GM20000 (cell line): ENCODE measurements at regions not wholly inside any gene's neighbourhood (a gene's known extent, or its start where the extent isn't known, plus 50 kb on each side); places are given as distances from the start of the nearest gene placed in this dataset.

ENCODE experiments used
- DNase-seq: peaks from one replicate; pipeline ENCODE4 v3.0.0; 2012; ENCODE audit warnings: low spot score
- TF ChIP-seq, protein P1 (sequence below): IDR thresholded peaks from 2 replicates; pipeline ENCODE4 v1.5.1; 2012; ENCODE audit warnings: mild to moderate bottlenecking, control low read depth; ENCODE audit errors: extremely low read depth, missing control alignments

DNA sequence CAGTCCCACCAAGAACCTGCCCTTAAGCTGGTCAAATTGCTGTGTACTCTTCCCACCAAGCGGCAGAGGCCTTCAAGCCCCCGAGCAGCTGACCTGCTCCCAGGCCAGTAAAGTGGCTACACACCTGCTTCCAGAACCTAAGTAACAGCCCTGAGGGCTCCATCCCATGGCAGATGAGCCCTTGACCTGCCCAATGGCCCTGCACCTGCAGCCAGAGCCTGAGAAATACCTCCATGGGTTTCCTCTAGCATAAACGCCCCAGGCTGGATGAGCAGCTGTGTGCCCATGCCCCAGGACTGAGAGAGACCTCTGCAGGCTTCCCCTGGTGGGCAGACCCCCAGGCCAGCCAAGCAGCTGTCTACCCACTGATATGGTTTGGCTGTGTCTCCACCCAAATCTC, 123.0 kb upstream of the LAMA2 start:
- TF ChIP-seq, protein P1, sequence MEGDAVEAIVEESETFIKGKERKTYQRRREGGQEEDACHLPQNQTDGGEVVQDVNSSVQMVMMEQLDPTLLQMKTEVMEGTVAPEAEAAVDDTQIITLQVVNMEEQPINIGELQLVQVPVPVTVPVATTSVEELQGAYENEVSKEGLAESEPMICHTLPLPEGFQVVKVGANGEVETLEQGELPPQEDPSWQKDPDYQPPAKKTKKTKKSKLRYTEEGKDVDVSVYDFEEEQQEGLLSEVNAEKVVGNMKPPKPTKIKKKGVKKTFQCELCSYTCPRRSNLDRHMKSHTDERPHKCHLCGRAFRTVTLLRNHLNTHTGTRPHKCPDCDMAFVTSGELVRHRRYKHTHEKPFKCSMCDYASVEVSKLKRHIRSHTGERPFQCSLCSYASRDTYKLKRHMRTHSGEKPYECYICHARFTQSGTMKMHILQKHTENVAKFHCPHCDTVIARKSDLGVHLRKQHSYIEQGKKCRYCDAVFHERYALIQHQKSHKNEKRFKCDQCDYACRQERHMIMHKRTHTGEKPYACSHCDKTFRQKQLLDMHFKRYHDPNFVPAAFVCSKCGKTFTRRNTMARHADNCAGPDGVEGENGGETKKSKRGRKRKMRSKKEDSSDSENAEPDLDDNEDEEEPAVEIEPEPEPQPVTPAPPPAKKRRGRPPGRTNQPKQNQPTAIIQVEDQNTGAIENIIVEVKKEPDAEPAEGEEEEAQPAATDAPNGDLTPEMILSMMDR = no peak
- no peak for DNase-seq

DNA sequence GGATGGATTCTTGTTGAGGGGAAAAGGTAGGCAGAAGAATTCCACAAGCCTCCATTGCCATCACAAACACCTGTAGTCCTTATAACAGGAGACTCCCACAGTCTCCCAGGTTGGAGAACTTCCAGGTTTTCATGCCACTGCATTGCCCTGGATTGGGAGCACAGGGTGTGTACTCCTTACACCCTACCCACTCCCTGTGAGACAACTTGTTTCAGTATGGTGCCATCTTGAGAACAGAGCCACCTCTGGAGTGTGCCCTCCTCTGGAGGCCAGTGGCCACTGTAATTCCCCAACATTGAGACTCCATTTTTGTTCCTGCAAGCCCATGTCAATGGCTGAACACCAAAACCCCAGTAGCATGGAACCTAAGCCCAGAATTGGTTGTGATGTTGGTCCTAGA, 123.5 kb upstream of the LAMA2 start:
- TF ChIP-seq, protein P1 = no peak
- no peak for DNase-seq

DNA sequence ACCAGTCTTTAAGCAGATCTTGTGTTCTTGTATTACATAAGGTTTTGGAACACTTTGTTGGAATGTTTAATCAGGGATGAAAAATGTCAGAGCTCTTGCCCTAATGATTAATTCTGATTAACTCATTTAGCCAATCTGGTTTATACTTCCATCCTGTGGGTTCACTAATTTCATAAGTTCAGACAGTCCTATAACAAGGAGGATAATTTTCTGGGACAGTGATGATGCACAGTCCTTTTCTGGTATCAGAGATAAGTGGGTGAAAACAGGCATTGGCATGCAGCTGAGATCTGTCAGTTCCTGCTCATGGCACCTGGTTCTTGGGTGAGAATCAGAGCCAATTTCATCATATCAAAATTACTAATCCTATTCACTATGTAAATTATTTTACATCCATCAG, 125.0 kb upstream of the LAMA2 start:
- TF ChIP-seq, protein P1 = no peak
- DNase-seq = no peak

DNA sequence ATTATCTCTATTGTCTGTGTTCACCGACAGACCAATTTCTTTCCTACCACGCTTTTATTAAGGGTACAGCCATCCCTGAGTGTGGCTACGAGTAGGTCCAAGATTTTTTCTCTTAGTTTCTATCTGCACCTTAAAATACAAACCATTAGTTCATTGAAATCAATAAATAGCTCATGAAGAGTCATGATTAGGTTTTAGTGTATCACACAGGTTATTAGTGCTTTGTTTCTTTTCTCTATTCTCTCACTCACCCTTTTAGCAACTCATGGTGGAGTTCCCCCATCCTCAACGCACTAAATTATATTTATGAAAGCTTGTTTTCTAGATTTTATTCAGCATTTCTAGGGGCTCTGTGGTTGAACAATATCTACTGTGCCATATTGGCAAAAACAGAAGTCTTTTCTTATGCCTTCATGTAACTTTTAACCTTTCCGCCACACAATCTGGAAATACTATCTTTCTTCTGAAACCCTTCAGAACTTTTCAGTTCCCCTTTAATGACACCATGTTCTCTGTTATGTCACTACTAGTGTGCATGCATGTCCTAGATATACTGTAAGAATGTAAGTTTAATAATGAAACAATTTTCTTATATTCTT, 128.2 kb upstream of the LAMA2 start:
- TF ChIP-seq, protein P1 = no peak
- peak; percentile 43 for DNase-seq

DNA sequence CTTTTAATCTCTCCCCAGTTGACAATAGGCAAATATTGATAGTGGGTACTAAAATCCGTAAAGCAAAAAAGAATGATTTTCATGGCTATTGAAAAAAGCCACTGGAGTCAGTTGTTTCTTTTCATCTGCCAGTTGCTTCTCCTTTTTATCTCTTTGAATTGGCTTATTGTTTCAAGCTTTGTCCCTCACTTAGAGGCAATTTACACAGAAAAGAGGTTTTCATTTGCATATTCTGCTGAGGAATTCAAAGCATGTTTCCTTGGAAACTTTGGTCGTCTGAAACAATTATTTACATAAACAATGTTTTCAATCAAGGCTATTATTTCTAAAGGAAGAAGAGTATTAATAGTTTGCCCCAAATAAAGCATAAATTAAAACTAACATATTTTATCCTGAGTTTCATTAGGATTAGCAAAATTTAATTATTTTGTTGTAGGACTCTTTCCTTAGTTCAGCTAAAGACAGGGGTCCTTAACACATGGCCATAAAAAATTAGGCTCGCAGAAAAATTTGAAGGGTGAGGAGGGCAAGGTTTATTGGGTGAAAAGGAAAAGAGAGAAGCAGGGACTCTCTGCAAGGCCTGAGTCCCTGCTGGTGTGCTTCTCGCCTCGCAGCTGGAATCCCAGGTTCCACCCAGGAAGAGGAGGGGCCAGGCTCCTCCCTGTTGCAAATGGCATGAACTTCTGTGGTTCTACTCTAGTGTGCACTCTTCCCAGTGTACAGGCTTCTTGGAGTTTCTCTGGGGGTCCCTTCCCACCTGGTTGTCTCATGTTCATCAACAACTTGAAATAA, 138.8 kb upstream of the LAMA2 start:
- no peak for DNase-seq
- TF ChIP-seq, protein P1 = no peak

DNA sequence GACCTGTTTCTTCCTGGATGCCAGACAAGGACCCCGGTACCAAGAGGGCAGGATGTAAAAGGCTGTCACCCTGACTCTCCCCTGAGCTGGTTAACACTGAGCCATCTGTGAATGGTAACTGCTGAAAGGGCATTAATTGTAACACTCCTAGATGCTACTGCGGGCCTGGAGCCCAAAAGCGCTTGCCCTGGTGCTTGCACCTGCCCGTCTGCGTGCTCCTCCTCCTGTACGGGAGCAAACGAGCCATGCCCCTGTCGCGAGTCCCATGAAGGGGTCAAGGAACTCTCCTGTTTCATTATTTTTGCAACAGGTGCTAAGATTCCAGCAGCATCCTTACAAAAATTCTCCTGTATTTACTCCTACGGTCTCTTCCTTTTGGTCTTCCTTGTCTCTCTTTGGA, 140.0 kb upstream of the LAMA2 start:
- TF ChIP-seq, protein P1 = no peak
- DNase-seq = no peak

DNA sequence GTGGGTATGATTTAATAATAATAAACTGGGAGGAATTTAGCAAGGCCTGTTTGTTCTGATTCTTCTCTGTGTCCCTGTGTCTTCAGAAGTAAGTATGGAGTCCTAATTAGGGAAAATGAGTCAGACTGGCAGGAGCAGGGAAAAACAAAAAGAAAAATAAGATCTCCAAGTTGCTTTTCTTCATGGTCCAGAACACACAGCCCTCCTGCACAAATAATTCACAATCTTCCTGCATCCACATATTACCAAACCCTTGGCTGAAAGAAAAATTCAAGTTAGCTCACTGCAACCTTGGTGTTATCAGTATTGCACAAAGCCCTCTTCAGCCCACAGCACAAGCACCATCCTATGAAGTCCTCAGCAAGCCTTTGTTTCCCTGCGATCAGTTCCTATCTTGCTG, 142.0 kb upstream of the LAMA2 start:
- no peak for DNase-seq
- TF ChIP-seq, protein P1 = no peak
